Subcutaneous abdominal adipose tissue (tissue), 5 donors: ENCODE measurements at regions not wholly inside any gene's neighbourhood (a gene's known extent, or its start where the extent isn't known, plus 50 kb on each side); places are given as distances from the start of the nearest gene placed in this dataset.

Experiments used
- H3K27ac ChIP-seq: one replicate; pipeline ENCODE4 v1.7.0; 2013; ENCODE audit warnings: low read depth, mild to moderate bottlenecking, inconsistent platforms, low read length, moderate library complexity
- H3K27me3 ChIP-seq, 5 donors: one replicate each; pipeline ENCODE4 v1.7.0; 2013; ENCODE audit warnings: low read length in 5 of 5, inconsistent platforms in 1 of 5; ENCODE audit not compliant: control insufficient read depth in 5 of 5, insufficient read depth in 4 of 5
- H3K36me3 ChIP-seq, 5 donors: one replicate each; pipeline ENCODE4 v1.7.0; 2013; ENCODE audit warnings: low read length in 5 of 5; ENCODE audit not compliant: control insufficient read depth in 5 of 5, insufficient read depth in 5 of 5
- H3K4me1 ChIP-seq, 5 donors: one replicate each; pipeline ENCODE4 v1.7.0; 2013; ENCODE audit warnings: low read length in 5 of 5, mild to moderate bottlenecking in 3 of 5, moderate library complexity in 1 of 5; ENCODE audit not compliant: control insufficient read depth in 5 of 5, insufficient read depth in 5 of 5
- H3K4me3 ChIP-seq, 5 donors: one replicate each; pipeline ENCODE4 v1.7.0; 2013; ENCODE audit warnings: low read length in 5 of 5, low read depth in 1 of 5
- H3K9ac ChIP-seq, 5 donors: one replicate each; pipeline ENCODE4 v1.7.0; 2013; ENCODE audit warnings: low read length in 5 of 5, mild to moderate bottlenecking in 4 of 5, moderate library complexity in 3 of 5
- H3K9me3 ChIP-seq, 5 donors: one replicate each; pipeline ENCODE4 v1.7.0; 2013; ENCODE audit warnings: low read length in 5 of 5; ENCODE audit not compliant: control insufficient read depth in 5 of 5
- donor health status: healthy.
- donor health status: healthy.
- donor health status: healthy.
- donor health status: healthy.
- donor health status: healthy.

GRCh38 chr2:239807568-239807967 lies 217.6 kb downstream of the NDUFA10 start:
- H3K27me3 ChIP-seq, result peaks cover 0 to 8% (median 3%) of the 10 kb centered on the region in 5 donors
- H3K36me3 ChIP-seq, result no peaks in the 10 kb centered on the region
- H3K9me3 ChIP-seq, result no peaks in the 10 kb centered on the region
- H3K9ac ChIP-seq, result no peak overlapping the region
- H3K27ac ChIP-seq, result no peak overlapping the region
- no peak overlapping the region for H3K4me3 ChIP-seq
- H3K4me1 ChIP-seq, result peaks cover 4 to 15% (median 11%) of the 10 kb centered on the region in 5 donors

DNA sequence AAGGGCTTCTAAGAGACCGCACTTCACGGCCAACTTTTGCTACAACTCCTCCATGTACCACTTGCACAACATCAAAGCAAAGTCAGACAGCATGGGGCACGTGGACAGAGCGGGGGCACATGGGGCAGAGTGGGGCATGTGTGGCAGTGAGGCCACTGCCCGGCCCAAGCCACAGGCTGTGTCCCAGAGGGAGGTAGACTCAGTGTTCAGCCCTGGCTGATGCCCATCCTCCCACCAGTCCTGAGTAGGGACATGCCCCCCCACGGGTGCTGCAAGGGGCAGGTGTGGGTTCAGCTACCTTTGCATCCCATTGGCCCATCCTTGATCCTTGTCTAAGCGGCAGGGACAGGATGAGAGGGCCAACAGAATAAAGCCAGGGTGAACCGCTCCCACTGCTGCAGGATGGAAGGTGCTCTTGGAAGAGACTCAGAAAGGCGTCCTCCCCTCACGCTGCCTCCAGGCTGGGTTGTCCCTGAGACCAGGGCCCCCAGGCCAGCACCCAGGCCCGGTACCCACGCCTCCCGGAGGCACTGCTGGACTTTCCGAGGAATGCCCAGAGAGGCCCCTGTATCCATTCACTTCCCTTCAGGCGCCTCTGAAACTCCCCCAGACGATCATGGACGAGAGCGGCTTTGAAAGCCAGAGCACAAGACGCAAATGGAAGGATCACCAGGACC lies 218.2 kb downstream of the NDUFA10 start:
- Histone ChIP-seq H3K27me3 (peaks cover 0 to 8% (median 3%) of the 10 kb centered on the region in 5 donors), H3K4me1 (peaks cover 2 to 12% (median 11%) of the 10 kb centered on the region in 5 donors), H3K9ac (no peak overlapping the region), H3K9me3 (no peaks in the 10 kb centered on the region), H3K27ac (no peak overlapping the region), H3K4me3 (no peak overlapping the region), H3K36me3 (no peaks in the 10 kb centered on the region)

DNA sequence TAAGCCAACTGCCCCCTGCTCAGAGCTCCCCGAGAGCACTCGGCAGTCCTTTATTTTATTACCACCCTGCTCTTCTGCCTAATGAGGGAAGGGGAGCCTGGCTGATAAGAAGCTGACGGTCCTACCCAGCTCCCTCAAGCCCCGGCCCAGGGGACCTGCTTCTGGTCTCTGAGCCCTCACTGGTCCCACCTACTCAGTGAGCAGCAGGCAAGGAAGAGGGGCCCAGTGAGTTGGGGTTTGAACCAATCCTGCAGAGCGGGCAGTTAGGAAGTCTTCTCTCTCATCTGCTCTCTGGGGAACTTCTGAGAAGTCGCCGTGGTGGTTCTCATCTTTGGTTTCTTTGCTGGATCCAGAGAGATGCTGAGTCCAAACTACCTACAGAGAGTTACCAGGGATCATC lies 218.9 kb downstream of the NDUFA10 start:
- Histone ChIP-seq H3K9ac (no peak overlapping the region), H3K27me3 (peaks cover 0 to 8% (median 3%) of the 10 kb centered on the region in 5 donors), H3K4me3 (no peak overlapping the region), H3K9me3 (no peaks in the 10 kb centered on the region), H3K36me3 (no peaks in the 10 kb centered on the region), H3K27ac (no peak overlapping the region), H3K4me1 (peaks cover 0 to 6% (median 6%) of the 10 kb centered on the region in 5 donors)

DNA sequence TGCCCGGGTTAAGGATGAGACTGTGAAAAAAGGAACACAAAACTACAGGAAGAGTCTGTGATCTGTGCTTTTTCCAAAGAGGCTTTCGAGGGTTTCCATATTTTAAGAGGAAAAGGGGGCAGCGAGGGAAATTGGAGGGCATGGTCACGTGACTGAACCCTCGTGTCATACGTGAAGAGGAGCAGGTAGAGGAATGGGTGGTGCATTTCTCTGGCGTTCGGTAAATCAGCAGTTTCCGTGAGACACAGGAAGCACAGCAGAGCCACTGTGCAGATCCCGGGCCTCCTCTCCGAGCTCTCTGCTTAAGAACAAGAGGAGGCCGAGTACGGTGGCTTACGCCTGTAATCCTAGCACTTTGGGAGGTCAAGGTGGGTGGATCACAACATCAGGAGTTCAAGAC lies 219.7 kb downstream of the NDUFA10 start:
- Histone ChIP-seq H3K9ac (no peak overlapping the region), H3K27me3 (peaks cover 0 to 8% (median 3%) of the 10 kb centered on the region in 5 donors), H3K4me1 (peaks cover 0 to 2% (median 0%) of the 10 kb centered on the region in 5 donors), H3K9me3 (no peaks in the 10 kb centered on the region), H3K36me3 (no peaks in the 10 kb centered on the region), H3K27ac (no peak overlapping the region), H3K4me3 (no peak overlapping the region)

DNA sequence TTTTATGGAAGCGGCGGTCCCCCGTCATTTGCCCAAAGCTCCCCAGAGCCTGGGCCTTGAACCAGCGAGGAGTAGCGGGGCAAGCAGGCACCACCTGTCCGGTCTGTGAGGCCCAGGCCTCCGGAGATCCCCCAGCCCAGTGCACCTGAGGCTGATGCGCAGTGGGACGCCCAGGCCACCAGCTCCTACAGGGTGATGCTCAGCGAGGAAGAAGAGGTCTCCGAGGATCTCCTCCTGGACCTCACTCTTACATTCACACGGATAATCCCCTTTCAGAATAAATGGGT lies 220.2 kb downstream of the NDUFA10 start:
- Histone ChIP-seq H3K27me3 (peaks cover 0 to 9% (median 3%) of the 10 kb centered on the region in 5 donors), H3K36me3 (no peaks in the 10 kb centered on the region), H3K4me1 (peaks cover 0 to 2% (median 0%) of the 10 kb centered on the region in 5 donors), H3K27ac (no peak overlapping the region), H3K9ac (no peak overlapping the region), H3K4me3 (no peak overlapping the region), H3K9me3 (no peaks in the 10 kb centered on the region)

DNA sequence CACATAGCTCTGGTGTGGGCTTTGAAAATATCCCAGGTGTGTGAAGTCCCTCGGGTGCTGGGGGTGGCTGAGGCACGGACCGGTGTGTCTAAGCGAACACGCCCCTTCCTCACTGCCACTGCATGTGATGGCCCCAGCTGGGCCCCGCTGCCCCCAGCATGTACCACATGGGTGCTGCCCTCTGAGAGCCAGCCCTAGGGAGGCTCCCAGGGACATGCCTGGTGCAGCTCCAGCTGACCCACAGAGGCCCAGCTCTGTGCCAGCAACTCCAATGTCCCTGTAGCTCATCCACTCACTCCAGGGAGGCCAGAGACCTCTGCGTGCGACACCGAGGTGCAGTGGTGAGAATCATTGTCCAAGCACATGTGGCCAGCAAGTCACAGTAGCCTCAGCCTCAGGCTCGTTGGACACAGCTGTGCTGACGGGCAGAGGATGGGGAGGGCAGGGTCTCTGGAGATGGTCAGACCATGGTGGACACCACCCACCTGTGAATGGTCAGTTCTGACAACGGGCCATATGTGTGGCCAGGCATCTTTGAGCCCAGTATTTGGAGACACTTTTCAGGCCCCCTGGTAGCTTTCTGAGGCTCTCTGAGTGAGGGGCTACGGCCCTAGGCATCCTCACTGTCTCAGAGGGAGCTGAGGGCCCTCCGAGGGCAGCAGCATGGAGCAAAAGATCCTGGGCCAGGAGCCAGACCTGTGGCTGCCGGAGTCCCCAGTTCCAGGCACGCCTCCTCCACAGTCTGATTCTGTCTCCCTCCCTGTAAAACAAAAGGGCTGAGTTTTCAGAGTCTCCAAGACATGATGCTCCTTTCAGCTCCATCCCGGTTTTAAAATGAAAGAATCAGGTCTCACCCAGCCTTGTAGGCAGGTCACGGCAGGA lies 220.7 kb downstream of the NDUFA10 start:
- Histone ChIP-seq H3K27ac (no peak overlapping the region), H3K4me1 (peaks cover 0 to under 1% (median 0%) of the 10 kb centered on the region in 5 donors), H3K9me3 (no peaks in the 10 kb centered on the region), H3K36me3 (no peaks in the 10 kb centered on the region), H3K27me3 (peaks cover 0 to 9% (median 3%) of the 10 kb centered on the region in 5 donors), H3K9ac (no peak overlapping the region), H3K4me3 (no peak overlapping the region)

DNA sequence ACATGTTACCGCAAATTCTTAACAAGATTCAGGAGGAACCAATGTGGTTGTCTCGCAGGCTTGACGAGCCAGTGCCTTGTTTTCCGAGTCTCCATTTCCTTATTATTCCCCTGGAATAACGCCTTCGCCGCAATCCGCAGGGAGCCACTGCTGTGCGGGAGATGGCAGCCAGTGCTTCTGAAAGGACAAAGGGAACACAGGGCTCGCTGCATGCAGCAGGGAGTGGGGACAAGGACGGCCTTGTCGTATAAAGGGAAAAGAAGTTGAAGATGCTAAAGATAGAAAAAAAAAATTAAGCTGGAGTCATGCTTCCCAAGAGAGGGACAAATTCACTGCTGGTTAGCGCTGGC lies 221.4 kb downstream of the NDUFA10 start:
- Histone ChIP-seq H3K9ac (no peak overlapping the region), H3K4me3 (no peak overlapping the region), H3K36me3 (no peaks in the 10 kb centered on the region), H3K9me3 (no peaks in the 10 kb centered on the region), H3K27me3 (peaks cover 0 to 8% (median 3%) of the 10 kb centered on the region in 5 donors), H3K4me1 (no peaks in the 10 kb centered on the region), H3K27ac (no peak overlapping the region)

DNA sequence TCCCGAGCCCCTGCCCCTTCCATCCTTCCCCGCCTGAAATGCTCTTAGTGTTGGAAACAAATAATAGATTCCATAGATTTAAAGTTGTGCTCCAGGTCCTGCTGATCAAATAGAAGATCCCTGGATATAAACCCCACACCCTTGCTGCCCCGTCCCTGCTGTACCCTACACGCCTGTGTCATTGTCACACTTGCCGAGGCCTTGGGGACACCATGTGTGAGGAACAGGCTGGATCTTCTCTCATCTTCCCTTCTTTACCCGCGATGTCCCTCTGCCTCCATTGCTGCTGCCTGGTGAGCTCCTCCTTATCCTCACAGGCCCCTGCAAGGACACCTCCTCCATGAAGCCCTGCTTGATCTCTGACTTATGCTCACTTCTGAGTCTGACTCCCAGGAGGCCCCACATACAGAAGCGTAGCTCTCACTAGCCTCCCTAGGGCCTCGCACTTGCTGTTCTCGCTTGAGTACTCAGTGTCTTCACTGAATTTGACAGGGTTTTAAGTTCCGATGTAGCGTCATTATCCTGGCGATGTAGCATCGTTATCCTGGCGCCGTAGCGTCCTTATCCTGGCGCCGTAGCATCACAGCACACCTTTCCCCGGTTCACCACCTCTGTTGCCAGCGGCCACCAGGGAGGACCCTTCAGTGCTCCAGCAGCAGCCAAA lies 221.9 kb downstream of the NDUFA10 start:
- H3K4me1 ChIP-seq, result no peaks in the 10 kb centered on the region
- no peak overlapping the region for H3K9ac ChIP-seq
- H3K27me3 ChIP-seq, result peaks cover 0 to 8% (median 3%) of the 10 kb centered on the region in 5 donors
- no peaks in the 10 kb centered on the region for H3K9me3 ChIP-seq
- H3K4me3 ChIP-seq, result no peak overlapping the region
- no peak overlapping the region for H3K27ac ChIP-seq
- no peaks in the 10 kb centered on the region for H3K36me3 ChIP-seq

DNA sequence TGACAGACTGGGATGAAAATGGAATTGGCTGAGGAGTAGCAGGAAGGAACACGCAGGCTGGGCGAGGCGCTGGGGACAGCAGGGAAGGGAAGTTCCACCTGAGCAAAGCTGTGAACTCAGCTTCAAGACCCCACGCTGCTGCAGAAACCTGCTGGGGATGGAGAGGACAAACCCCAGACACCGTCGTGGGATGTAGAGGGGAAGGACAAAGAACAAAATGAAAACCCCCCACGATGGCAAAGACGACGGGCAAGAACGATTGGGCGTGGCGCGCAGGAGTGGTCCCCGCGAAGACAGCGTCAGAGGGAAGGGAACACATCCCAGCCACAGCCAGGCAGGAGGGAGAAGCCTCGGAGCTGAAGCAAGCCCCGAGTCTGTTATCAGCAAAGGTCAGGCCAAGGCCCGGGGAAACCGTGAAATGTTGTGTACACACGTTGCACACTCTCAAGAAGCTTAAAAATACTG lies 222.9 kb downstream of the NDUFA10 start:
- H3K4me1 ChIP-seq, result no peaks in the 10 kb centered on the region
- no peak overlapping the region for H3K27ac ChIP-seq
- no peak overlapping the region for H3K4me3 ChIP-seq
- no peak overlapping the region for H3K9ac ChIP-seq
- no peaks in the 10 kb centered on the region for H3K9me3 ChIP-seq
- H3K36me3 ChIP-seq, result no peaks in the 10 kb centered on the region
- peaks cover 0 to 8% (median 3%) of the 10 kb centered on the region in 5 donors for H3K27me3 ChIP-seq
